Mesendoderm (in vitro differentiated cells): ENCODE measurements at regions not wholly inside any gene's neighbourhood (a gene's known extent, or its start where the extent isn't known, plus 50 kb on each side); places are given as distances from the start of the nearest gene placed in this dataset.
"Not testable (repeated sequence)": the region's sequence is repeated elsewhere in the genome, so short reads cannot be mapped to it uniquely, and the experiment has no call there.

Experiments
- DNase-seq: peaks from one replicate; pipeline ENCODE4 v3.0.0; 2013
- H2AK5ac ChIP-seq: 2 replicates; pipeline ENCODE4 v1.6.1; 2013; ENCODE audit warnings: low read length, inconsistent platforms
- H2BK120ac ChIP-seq: 2 replicates; pipeline ENCODE4 v1.6.1; 2013; ENCODE audit warnings: low read depth, mild to moderate bottlenecking, low read length, moderate library complexity, mixed read lengths
- H2BK15ac ChIP-seq: replicated peaks from 2 replicates; pipeline ENCODE4 v1.6.1; 2013; ENCODE audit warnings: low read depth, mild to moderate bottlenecking, moderate library complexity
- H2BK5ac ChIP-seq: 2 replicates; pipeline ENCODE4 v1.6.1; 2013; ENCODE audit warnings: low read length, inconsistent platforms
- H3K18ac ChIP-seq: 2 replicates; pipeline ENCODE4 v1.6.1; 2013; ENCODE audit warnings: mild to moderate bottlenecking, low read length, mixed read lengths
- H3K23ac ChIP-seq: one replicate; pipeline ENCODE4 v1.6.1; 2013; ENCODE audit warnings: low read length
- H3K27ac ChIP-seq: 2 replicates; pipeline ENCODE4 v1.5.1; 2013; ENCODE audit warnings: low read depth, mild to moderate bottlenecking, inconsistent platforms, low read length, moderate library complexity
- H3K27me3 ChIP-seq: 2 replicates; pipeline ENCODE4 v1.6.1; 2013; ENCODE audit warnings: low read length, control low read depth, mild to moderate bottlenecking, inconsistent platforms; ENCODE audit not compliant: insufficient read depth, poor library complexity
- H3K36me3 ChIP-seq: 2 replicates; pipeline ENCODE4 v1.6.1; 2013; ENCODE audit warnings: low read length, inconsistent platforms; ENCODE audit not compliant: control insufficient read depth, insufficient read depth
- H3K4ac ChIP-seq: one replicate; pipeline ENCODE4 v1.6.1; 2013; ENCODE audit warnings: low read depth, mild to moderate bottlenecking, low read length, moderate library complexity
- H3K4me1 ChIP-seq: 2 replicates; pipeline ENCODE4 v1.6.1; 2013; ENCODE audit warnings: low read depth, low read length, inconsistent platforms; ENCODE audit not compliant: control insufficient read depth
- H3K4me2 ChIP-seq: 2 replicates; pipeline ENCODE4 v1.6.1; 2013; ENCODE audit warnings: low read length
- H3K4me3 ChIP-seq: 2 replicates; pipeline ENCODE4 v1.5.1; 2013; ENCODE audit warnings: mild to moderate bottlenecking, low read length
- H3K56ac ChIP-seq: one replicate; pipeline ENCODE4 v1.6.1; 2013; ENCODE audit warnings: low read length
- H3K79me1 ChIP-seq: 2 replicates; pipeline ENCODE4 v1.6.1; 2013; ENCODE audit warnings: low read length, inconsistent platforms
- H3K79me2 ChIP-seq: 2 replicates; pipeline ENCODE4 v1.6.1; 2013; ENCODE audit warnings: mild to moderate bottlenecking, low read length; ENCODE audit not compliant: control insufficient read depth, insufficient read depth
- H3K9ac ChIP-seq: 2 replicates; pipeline ENCODE4 v1.6.1; 2013; ENCODE audit warnings: low read length, inconsistent platforms
- H4K5ac ChIP-seq: one replicate; pipeline ENCODE4 v1.6.1; 2013; ENCODE audit warnings: low read length
- H4K8ac ChIP-seq: one replicate; pipeline ENCODE4 v1.6.1; 2013; ENCODE audit warnings: low read depth, mild to moderate bottlenecking, control low read depth, low read length, moderate library complexity
- WGBS: extraction: QIAGEN DNeasy Blood & Tissue Kit; methylation state at CpG from one replicate; pipeline ENCODE4 v1.1.7; 2013; ENCODE audit warnings: low lambda C conversion rate, missing lambda C conversion rate; ENCODE audit not compliant: insufficient coverage; ENCODE audit errors: extremely low coverage; 5-methylcytosine and 5-hydroxymethylcytosine counted together

GRCh38 chr14:37820810-37821209 is 225.4 kb downstream of the TTC6 start:
- H2AK5ac ChIP-seq, H2BK15ac ChIP-seq, H3K4me3 ChIP-seq: not testable (repeated sequence)

GRCh38 chr14:37824939-37825712 is 229.7 kb downstream of the TTC6 start:
- Histone ChIP-seq H3K4ac (no peak overlapping the region), H3K36me3 (no peaks in the 10 kb centered on the region), H2BK5ac (no peak overlapping the region), H3K9ac (no peak overlapping the region), H3K79me2 (no peaks in the 10 kb centered on the region), H3K56ac (no peak overlapping the region), H2BK15ac (no peak overlapping the region), H3K4me1 (no peaks in the 10 kb centered on the region), H3K23ac (no peak overlapping the region), H3K4me3 (no peak overlapping the region), H3K27me3 (no peaks in the 10 kb centered on the region), H4K5ac (no peak overlapping the region), H3K79me1 (no peaks in the 10 kb centered on the region), H2BK120ac (no peak overlapping the region), H3K18ac (no peak overlapping the region), H2AK5ac (no peak overlapping the region), H4K8ac (no peak overlapping the region), H3K27ac (no peak overlapping the region), H3K4me2 (no peak overlapping the region)
- WGBS = no CpG with 5 or more reads among the region's 3 CpGs
- no peak for DNase-seq

More at GRCh38 chr14:37820810-37821209, 225.4 kb downstream of the TTC6 start:
- H3K27me3 ChIP-seq, H3K4me2 ChIP-seq, H2BK120ac ChIP-seq, H3K56ac ChIP-seq, H3K79me2 ChIP-seq, H2BK5ac ChIP-seq, H3K79me1 ChIP-seq, H3K9ac ChIP-seq, H4K8ac ChIP-seq, H3K27ac ChIP-seq, DNase-seq, H3K23ac ChIP-seq, H4K5ac ChIP-seq, H3K4ac ChIP-seq, H3K36me3 ChIP-seq, H3K4me1 ChIP-seq, H3K18ac ChIP-seq: not testable (repeated sequence)

- Histone ChIP-seq H4K8ac (no peak overlapping the region), H3K79me1 (no peaks in the 10 kb centered on the region), H3K27ac (no peak overlapping the region), H3K9ac (no peak overlapping the region), H2AK5ac (no peak overlapping the region), H2BK120ac (no peak overlapping the region), H3K4me2 (no peak overlapping the region), H3K23ac (no peak overlapping the region), H3K27me3 (no peaks in the 10 kb centered on the region), H3K4ac (no peak overlapping the region), H3K56ac (no peak overlapping the region), H3K4me1 (no peaks in the 10 kb centered on the region), H3K18ac (no peak overlapping the region), H2BK15ac (no peak overlapping the region), H3K4me3 (no peak overlapping the region), H3K79me2 (no peaks in the 10 kb centered on the region), H3K36me3 (no peaks in the 10 kb centered on the region), H4K5ac (no peak overlapping the region), H2BK5ac (no peak overlapping the region)
- no peak for DNase-seq
- no CpG with 5 or more reads among the region's 1 CpG for WGBS
These were observed 231.4 kb downstream of the TTC6 start for GRCh38 chr14:37826869-37827268.

GRCh38 chr14:37830271-37830670 is 234.8 kb downstream of the TTC6 start:
- no peaks in the 10 kb centered on the region for H3K36me3 ChIP-seq
- no peaks in the 10 kb centered on the region for H3K27me3 ChIP-seq
- H3K23ac ChIP-seq = no peak overlapping the region
- no peak overlapping the region for H2BK15ac ChIP-seq
- H2BK120ac ChIP-seq = no peak overlapping the region
- H3K4ac ChIP-seq = no peak overlapping the region
- H3K79me2 ChIP-seq = no peaks in the 10 kb centered on the region
- no peak overlapping the region for H3K4me3 ChIP-seq
- no peak overlapping the region for H3K9ac ChIP-seq
- H2BK5ac ChIP-seq = no peak overlapping the region
- no peak overlapping the region for H2AK5ac ChIP-seq
- no peaks in the 10 kb centered on the region for H3K79me1 ChIP-seq
- H3K4me1 ChIP-seq = no peaks in the 10 kb centered on the region
- no peak overlapping the region for H3K4me2 ChIP-seq
- DNase-seq = no peak
- no peak overlapping the region for H3K27ac ChIP-seq
- no peak overlapping the region for H4K8ac ChIP-seq
- no peak overlapping the region for H3K18ac ChIP-seq
- H4K5ac ChIP-seq = no peak overlapping the region
- no peak overlapping the region for H3K56ac ChIP-seq

GRCh38 chr14:37834275-37834674 is 238.8 kb downstream of the TTC6 start:
- Histone ChIP-seq H3K79me1 (no peaks in the 10 kb centered on the region), H3K56ac (no peak overlapping the region), H3K4me3 (no peak overlapping the region), H3K4me1 (no peaks in the 10 kb centered on the region), H3K23ac (no peak overlapping the region), H4K8ac (no peak overlapping the region), H2BK15ac (no peak overlapping the region), H3K79me2 (no peaks in the 10 kb centered on the region), H4K5ac (no peak overlapping the region), H3K4me2 (no peak overlapping the region), H3K4ac (no peak overlapping the region), H2BK120ac (no peak overlapping the region), H3K9ac (no peak overlapping the region), H3K36me3 (no peaks in the 10 kb centered on the region), H2AK5ac (no peak overlapping the region), H3K27ac (no peak overlapping the region), H2BK5ac (no peak overlapping the region), H3K18ac (no peak overlapping the region), H3K27me3 (no peaks in the 10 kb centered on the region)
- WGBS = no CpG with 5 or more reads among the region's 1 CpG
- DNase-seq = no peak

- not testable (repeated sequence) for H3K4me2 ChIP-seq, H3K79me2 ChIP-seq, H3K56ac ChIP-seq, DNase-seq, H3K27ac ChIP-seq, H3K9ac ChIP-seq, H3K36me3 ChIP-seq, H3K4ac ChIP-seq, H2BK5ac ChIP-seq, H3K27me3 ChIP-seq, H3K79me1 ChIP-seq, H3K18ac ChIP-seq, H2BK120ac ChIP-seq, H2AK5ac ChIP-seq, H3K23ac ChIP-seq, H3K4me3 ChIP-seq, H4K8ac ChIP-seq, H2BK15ac ChIP-seq, H4K5ac ChIP-seq, H3K4me1 ChIP-seq
- WGBS = no CpG with 5 or more reads among the region's 5 CpGs
These were observed 243.3 kb downstream of the TTC6 start for GRCh38 chr14:37838778-37839177.
